ENCODE measurements at regions not wholly inside any gene's neighbourhood (a gene's known extent, or its start where the extent isn't known, plus 50 kb on each side); places are given as distances from the start of the nearest gene placed in this dataset.
"Not testable (repeated sequence)": the region's sequence is repeated elsewhere in the genome, so short reads cannot be mapped to it uniquely, and the experiment has no call there.

- DNase-seq (ENCODE audit: low read depth in 2 of 2) = peak; percentile 86 to 90
These were observed 229.8 kb upstream of the LRIG3 start for GRCh38 chr12:59149995-59150642.

GRCh38 chr12:59147791-59148190, 227.5 kb upstream of the LRIG3 start:
- no peak for DNase-seq (ENCODE audit: low read depth in 2 of 2)

DNA sequence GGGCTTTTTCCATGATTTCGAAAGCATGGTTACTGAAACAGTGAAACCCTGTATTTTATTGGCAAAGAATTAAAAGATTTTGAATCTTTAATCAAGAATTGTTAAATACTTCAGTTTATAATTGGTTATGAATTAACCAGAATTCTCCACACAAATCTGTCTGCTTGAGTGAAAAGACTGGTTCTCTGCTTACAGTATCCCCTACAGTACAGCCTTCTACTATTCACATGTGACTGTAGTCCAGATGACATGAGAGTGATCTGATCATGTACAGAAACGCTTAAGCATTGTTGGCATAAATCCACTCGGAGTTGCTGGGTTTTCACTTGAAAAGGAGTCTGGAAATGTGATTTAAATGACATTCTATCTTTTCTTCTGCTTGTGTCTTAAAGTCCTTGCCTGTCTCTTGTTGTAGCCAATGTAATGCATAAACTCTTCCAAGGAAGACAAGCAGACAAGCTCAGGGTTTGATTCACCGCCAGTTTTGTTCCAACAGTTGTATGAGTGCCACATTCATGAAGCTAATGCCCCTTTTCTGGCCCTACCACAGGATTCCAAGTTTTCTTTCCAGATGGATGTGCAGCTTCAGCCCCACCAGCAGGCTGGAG, 222.0 kb upstream of the LRIG3 start:
- DNase-seq (ENCODE audit: low read depth in 2 of 2) = no peak

DNA sequence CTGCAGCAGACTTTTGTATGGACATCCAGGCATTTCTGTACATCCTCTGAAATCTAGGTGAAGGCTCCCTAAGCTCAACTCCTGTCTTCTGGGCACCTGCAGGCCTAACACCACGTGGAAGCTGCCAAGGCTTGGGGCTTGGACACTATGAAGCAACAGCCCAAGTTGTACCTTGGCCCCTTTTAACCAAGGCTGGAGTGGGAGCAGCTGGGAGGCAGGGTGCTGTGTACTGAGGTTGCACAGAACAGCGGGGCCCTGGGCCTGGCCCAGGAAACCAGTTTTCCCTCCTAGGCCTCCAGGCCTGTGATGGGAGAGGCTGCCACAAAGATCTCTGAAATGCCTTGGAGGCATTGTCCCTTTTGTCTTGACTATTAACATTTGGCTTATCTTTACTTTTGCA, 214.4 kb upstream of the LRIG3 start:
- no peak for DNase-seq (ENCODE audit: low read depth in 2 of 2)

- no peak for DNase-seq (ENCODE audit: low read depth in 2 of 2)
These were observed 211.2 kb upstream of the LRIG3 start for GRCh38 chr12:59131462-59131861.

- peak; percentile 31 to 92 for DNase-seq (ENCODE audit: low read depth in 2 of 2)
These were observed 202.5 kb upstream of the LRIG3 start for GRCh38 chr12:59122784-59123183.

GRCh38 chr12:59121451-59121850, 201.1 kb upstream of the LRIG3 start:
- no peak for DNase-seq (ENCODE audit: low read depth in 2 of 2)

DNA sequence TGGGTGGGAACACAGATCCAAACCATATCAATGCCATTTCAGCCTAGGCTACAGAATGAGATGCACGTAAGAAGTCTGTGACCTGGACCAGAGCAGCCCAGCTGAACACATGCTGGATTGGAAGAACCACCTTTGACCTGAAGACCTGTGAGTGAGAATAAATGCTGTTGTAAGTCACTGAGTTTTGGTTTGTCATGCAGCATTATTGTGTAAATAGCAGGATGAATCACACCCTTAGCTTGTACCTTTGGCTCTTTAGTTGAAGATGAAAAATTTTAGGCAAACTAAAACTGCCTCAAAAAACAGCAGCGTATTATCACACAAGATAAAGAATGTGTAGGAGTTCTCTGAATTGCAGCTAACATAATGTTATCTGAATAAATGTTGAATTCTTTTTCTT, 199.4 kb upstream of the LRIG3 start:
- DNase-seq (ENCODE audit: low read depth in 2 of 2) = no peak

- DNase-seq (ENCODE audit: low read depth in 2 of 2) = no peak
These were observed 198.1 kb upstream of the LRIG3 start for GRCh38 chr12:59118356-59118755.

- DNase-seq (ENCODE audit: low read depth in 2 of 2) = no peak
These were observed 195.7 kb upstream of the LRIG3 start for GRCh38 chr12:59115995-59116394.

- no peak for DNase-seq (ENCODE audit: low read depth in 2 of 2)
These were observed 195.2 kb upstream of the LRIG3 start for GRCh38 chr12:59115526-59115925.

- DNase-seq (ENCODE audit: low read depth in 2 of 2) = peak; percentile 83 to 90
These were observed 193.7 kb upstream of the LRIG3 start for GRCh38 chr12:59113831-59114615.

GRCh38 chr12:59111851-59112250, 191.5 kb upstream of the LRIG3 start:
- peak in 1 of 2 donors; percentile 8 for DNase-seq (ENCODE audit: low read depth in 2 of 2)

GRCh38 chr12:59108516-59108915, 188.2 kb upstream of the LRIG3 start:
- DNase-seq (ENCODE audit: low read depth in 2 of 2) = not testable (repeated sequence)

DNA sequence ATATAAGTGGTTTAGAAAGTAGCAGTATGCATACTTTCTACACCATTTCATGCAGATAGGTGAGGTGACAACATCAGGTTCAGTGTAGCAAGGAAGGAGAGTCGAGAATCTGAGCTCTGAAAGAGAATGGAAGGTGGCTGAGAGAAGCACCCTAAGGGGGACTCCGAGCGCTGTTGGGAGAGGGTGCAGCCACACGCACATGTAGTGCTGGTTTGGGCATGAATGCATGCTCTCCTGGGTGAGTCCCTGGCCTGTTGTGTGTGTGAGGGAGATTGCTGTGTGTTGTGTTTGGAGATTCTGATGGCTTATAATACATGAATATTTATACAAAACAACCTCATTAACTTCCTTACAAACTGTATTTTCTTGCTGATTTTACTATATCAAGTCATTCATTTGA, 180.3 kb upstream of the LRIG3 start:
- DNase-seq (ENCODE audit: low read depth in 2 of 2) = no peak

GRCh38 chr12:59097876-59098275, 177.6 kb upstream of the LRIG3 start:
- no peak for DNase-seq (ENCODE audit: low read depth in 2 of 2)

DNA sequence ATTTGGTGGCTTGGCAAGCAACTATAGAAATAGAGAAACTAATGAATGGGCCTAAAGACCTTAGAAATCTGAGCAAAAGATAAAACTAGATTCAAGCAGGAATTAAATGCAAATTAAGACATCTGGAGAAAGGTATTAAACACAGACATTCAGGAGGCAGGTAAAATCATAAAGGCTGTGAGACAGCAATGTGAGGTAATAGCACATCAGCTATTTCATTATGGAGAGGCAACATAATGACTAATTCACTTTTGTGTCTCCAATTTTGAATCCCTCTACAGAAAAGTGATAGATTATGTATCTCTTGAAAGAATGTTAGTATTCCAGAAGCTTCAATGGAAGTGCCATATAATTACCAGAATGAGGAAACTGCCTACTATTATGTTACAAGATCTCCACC, 175.9 kb upstream of the LRIG3 start:
- no peak for DNase-seq (ENCODE audit: low read depth in 2 of 2)

DNA sequence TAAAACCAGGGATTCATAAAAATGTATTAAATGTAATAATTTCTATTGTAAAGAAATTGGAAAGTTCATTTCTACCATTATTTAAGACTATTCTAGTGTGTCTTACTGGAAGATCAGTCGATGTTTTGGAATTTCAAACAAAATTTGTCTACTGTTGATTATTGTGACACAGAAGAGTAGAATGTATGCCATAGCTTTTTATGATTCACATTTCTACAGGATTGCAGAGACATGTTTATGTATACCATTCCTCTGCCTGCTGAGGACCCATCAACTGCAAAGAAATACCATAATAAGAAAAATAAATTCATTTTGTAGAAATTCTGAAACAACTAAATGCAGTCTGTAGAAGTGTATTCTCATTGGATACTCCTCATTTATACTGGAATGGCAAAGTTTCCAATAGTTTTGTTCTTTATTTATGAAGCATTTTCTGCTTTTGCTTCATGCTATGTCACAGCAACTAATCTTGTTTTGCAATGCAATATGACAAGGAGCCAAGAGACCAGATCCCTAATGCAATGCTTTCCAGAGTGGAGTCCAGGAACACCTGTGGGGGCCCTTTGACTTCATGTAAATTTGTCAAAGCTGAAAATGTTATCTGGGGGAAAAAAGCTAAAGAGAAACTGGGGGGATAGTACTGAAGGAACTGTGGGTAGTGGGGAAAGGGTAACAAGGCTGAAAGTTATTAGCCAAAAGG, 172.9 kb upstream of the LRIG3 start:
- no peak for DNase-seq (ENCODE audit: low read depth in 2 of 2)

GRCh38 chr12:59088673-59089072, 168.4 kb upstream of the LRIG3 start:
- no peak for DNase-seq (ENCODE audit: low read depth in 2 of 2)

GRCh38 chr12:59087691-59088090, 167.4 kb upstream of the LRIG3 start:
- no peak for DNase-seq (ENCODE audit: low read depth in 2 of 2)

DNA sequence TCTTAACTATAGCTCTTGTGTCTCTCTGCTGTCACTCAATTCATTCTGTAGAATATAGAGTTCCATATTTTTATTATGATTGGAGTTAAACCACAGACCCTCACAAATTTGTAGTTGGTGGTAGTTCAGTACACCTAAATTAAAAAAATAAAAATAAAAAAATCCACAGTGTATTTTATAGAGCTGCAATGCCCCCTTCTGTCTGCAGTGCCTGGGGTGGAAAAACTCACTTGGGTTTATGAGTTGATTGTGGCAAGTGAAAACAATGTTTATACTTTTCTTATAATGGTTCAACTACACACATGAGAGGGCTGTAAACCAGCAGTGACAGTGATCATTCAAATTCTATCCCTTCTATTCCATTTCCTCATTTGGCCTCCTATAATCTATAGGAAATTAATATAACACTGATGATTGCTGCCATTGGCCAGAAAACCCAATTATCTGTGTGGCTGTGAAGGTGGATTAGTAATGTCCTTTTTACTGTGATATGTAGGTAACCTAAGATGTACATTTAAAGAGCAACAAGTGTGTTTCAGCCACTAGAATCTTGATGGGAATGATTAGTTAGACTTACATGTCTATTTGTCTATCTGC, 166.9 kb upstream of the LRIG3 start:
- DNase-seq (ENCODE audit: low read depth in 2 of 2) = peak; percentile 46 to 63

- no peak for DNase-seq (ENCODE audit: low read depth in 2 of 2)
These were observed 165.8 kb upstream of the LRIG3 start for GRCh38 chr12:59086126-59086525.
